Natural killer cell (primary cell): ENCODE measurements at regions not wholly inside any gene's neighbourhood (a gene's known extent, or its start where the extent isn't known, plus 50 kb on each side); places are given as distances from the start of the nearest gene placed in this dataset.

Experiments used
- ATAC-seq, 3 donors: fragments of 150-1000 bp in 2 of 3; fragments of 200-7000 bp in 1 of 3; cut with Tn5 transposase; 1 replicate in 1 of 3; 2 replicates in 2 of 3; pipeline ENCODE4 v1.10.0; 2021; ENCODE audit warnings: mild to moderate bottlenecking in 2 of 3, moderate library complexity in 2 of 3
- DNase-seq, 2 donors: peaks; one replicate each; pipeline versions ENCODE4 v3.0.0 to v3.0.0-alpha.2; 2013 to 2021; ENCODE audit warnings: mixed read lengths in 1 of 2
- H3K27ac ChIP-seq: one replicate; pipeline ENCODE4 v1.5.1; 2013; ENCODE audit warnings: mild to moderate bottlenecking, low read length
- H3K27me3 ChIP-seq: one replicate; pipeline ENCODE4 v1.6.1; 2013; ENCODE audit warnings: low read length; ENCODE audit not compliant: control insufficient read depth, insufficient read depth
- H3K36me3 ChIP-seq: one replicate; pipeline ENCODE4 v1.6.1; 2013; ENCODE audit warnings: low read length; ENCODE audit not compliant: control insufficient read depth, insufficient read depth
- H3K4me1 ChIP-seq: one replicate; pipeline ENCODE4 v1.6.1; 2013; ENCODE audit warnings: low read length; ENCODE audit not compliant: control insufficient read depth, insufficient read depth
- H3K4me3 ChIP-seq: one replicate; pipeline ENCODE4 v1.5.1; 2013; ENCODE audit warnings: low read length
- H3K9me3 ChIP-seq: one replicate; pipeline ENCODE4 v1.6.1; 2013; ENCODE audit warnings: low read length; ENCODE audit not compliant: control insufficient read depth, insufficient read depth
- H3K27ac Mint-ChIP-seq, 2 donors: one replicate each; pipeline ENCODE4 v1.8.0; 2022; ENCODE audit warnings: mild to moderate bottlenecking in 2 of 2, mixed read lengths in 2 of 2, moderate library complexity in 1 of 2
- H3K27me3 Mint-ChIP-seq, 2 donors: one replicate each; pipeline ENCODE4 v1.8.0; 2022; ENCODE audit warnings: low read depth in 2 of 2, mixed read lengths in 2 of 2
- H3K36me3 Mint-ChIP-seq: one replicate; pipeline ENCODE4 v1.8.0; 2022; ENCODE audit warnings: mixed read lengths
- H3K4me1 Mint-ChIP-seq, 2 donors: one replicate each; pipeline ENCODE4 v1.8.0; 2022; ENCODE audit warnings: mixed read lengths in 2 of 2
- H3K4me3 Mint-ChIP-seq: one replicate; pipeline ENCODE4 v1.8.0; 2022; ENCODE audit warnings: mild to moderate bottlenecking, moderate library complexity, mixed read lengths
- H3K9me3 Mint-ChIP-seq, 2 donors: one replicate each; pipeline ENCODE4 v1.8.0; 2022; ENCODE audit warnings: mixed read lengths in 2 of 2
- CTCF ChIP-seq: fragments of 200-600 bp; IDR thresholded peaks from one replicate; pipeline ENCODE4 v1.8.0; 2022; ENCODE audit warnings: antibody characterized with exemption
- WGBS: methylation state at CpG from one replicate; pipeline ENCODE4 v1.1.7; 2013; ENCODE audit warnings: missing lambda C conversion rate; ENCODE audit not compliant: insufficient coverage; 5-methylcytosine and 5-hydroxymethylcytosine counted together
- intact Hi-C: fragments of 100-400 bp; cut with micrococcal nuclease; formaldehyde crosslinking; loops from one replicate; pipeline ENCODE4 v1.14.2; 2022

GRCh38 chr6:37551867-37552266 is 52.2 kb upstream of the CCDC167 start:
- Histone ChIP-seq H3K9me3 (no peaks in the 10 kb centered on the region), H3K4me3 (no peak overlapping the region), H3K36me3 (no peaks in the 10 kb centered on the region), H3K4me1 (peaks cover 42% of the 10 kb centered on the region), H3K27me3 (no peaks in the 10 kb centered on the region), H3K27ac (no peak overlapping the region)
- WGBS: 55% methylated on average over 9 of the region's 10 CpGs
- peaks cover 0 to 6% of the 10 kb centered on the region in 2 donors for H3K27me3 Mint-ChIP-seq
- no peaks in the 10 kb centered on the region for H3K36me3 Mint-ChIP-seq
- TF ChIP-seq CTCF: no peak
- H3K4me3 Mint-ChIP-seq: no peak overlapping the region
- peaks cover 32 to 36% of the 10 kb centered on the region in 2 donors for H3K4me1 Mint-ChIP-seq
- intact Hi-C loops: no loop called here
- no peak overlapping the region for H3K27ac Mint-ChIP-seq
- DNase-seq (no peak), ATAC-seq (no peak)
- no peaks in the 10 kb centered on the region for H3K9me3 Mint-ChIP-seq

- no peak for TF ChIP-seq CTCF
- Histone ChIP-seq H3K27me3 (no peaks in the 10 kb centered on the region), H3K9me3 (no peaks in the 10 kb centered on the region), H3K4me1 (peaks cover 46% of the 10 kb centered on the region), H3K27ac (no peak overlapping the region), H3K36me3 (no peaks in the 10 kb centered on the region), H3K4me3 (no peak overlapping the region)
- H3K9me3 Mint-ChIP-seq: no peaks in the 10 kb centered on the region
- 61% methylated on average over 3 of the region's 3 CpGs for WGBS
- ATAC-seq (no peak), DNase-seq (no peak)
- peaks cover 0 to 6% of the 10 kb centered on the region in 2 donors for H3K27me3 Mint-ChIP-seq
- intact Hi-C loops: no loop called here
- no peak overlapping the region for H3K27ac Mint-ChIP-seq
- peaks cover 32 to 38% of the 10 kb centered on the region in 2 donors for H3K4me1 Mint-ChIP-seq
- no peaks in the 10 kb centered on the region for H3K36me3 Mint-ChIP-seq
- H3K4me3 Mint-ChIP-seq: no peak overlapping the region
These were observed 51.8 kb upstream of the CCDC167 start for GRCh38 chr6:37551446-37551845.

DNA sequence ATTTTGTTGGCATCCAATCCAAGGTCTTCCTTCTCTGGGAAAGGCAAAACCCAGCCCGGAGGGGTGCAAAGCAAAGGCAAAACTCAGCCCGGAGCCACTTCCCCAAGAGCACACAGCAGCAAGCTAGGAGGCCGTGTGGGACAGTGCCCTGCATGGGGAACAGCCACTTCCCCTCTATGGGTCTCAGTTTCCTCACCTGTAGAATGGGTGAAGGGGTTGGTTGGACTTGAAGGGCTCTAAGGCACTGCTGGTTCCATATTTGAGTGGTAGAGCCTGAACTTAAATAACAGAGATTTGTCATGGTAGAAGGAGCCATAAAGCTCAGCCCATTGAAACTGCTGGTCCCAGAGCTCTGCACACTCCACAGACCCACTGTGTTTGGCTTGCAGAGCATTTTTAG is 51.3 kb upstream of the CCDC167 start:
- H3K36me3 ChIP-seq: no peaks in the 10 kb centered on the region
- no peak for DNase-seq
- H3K27me3 ChIP-seq: no peaks in the 10 kb centered on the region
- H3K4me3 ChIP-seq: no peak overlapping the region
- intact Hi-C loops: no loop called here
- Mint-ChIP-seq H3K36me3 (no peaks in the 10 kb centered on the region), H3K27ac (no peak overlapping the region), H3K27me3 (peaks cover 0 to 6% of the 10 kb centered on the region in 2 donors), H3K9me3 (no peaks in the 10 kb centered on the region), H3K4me1 (peaks cover 32 to 42% of the 10 kb centered on the region in 2 donors), H3K4me3 (no peak overlapping the region)
- peaks cover 51% of the 10 kb centered on the region for H3K4me1 ChIP-seq
- WGBS: 63% methylated on average over 3 of the region's 3 CpGs
- no peak for ATAC-seq
- TF ChIP-seq CTCF: no peak
- no peaks in the 10 kb centered on the region for H3K9me3 ChIP-seq
- no peak overlapping the region for H3K27ac ChIP-seq

- Histone ChIP-seq H3K9me3 (no peaks in the 10 kb centered on the region), H3K4me3 (no peak overlapping the region), H3K36me3 (no peaks in the 10 kb centered on the region), H3K4me1 (peaks cover 52% of the 10 kb centered on the region), H3K27me3 (no peaks in the 10 kb centered on the region), H3K27ac (no peak overlapping the region)
- intact Hi-C loops: no loop called here
- H3K36me3 Mint-ChIP-seq: no peaks in the 10 kb centered on the region
- ATAC-seq (no peak), DNase-seq (no peak)
- no peak for TF ChIP-seq CTCF
- no peak overlapping the region for H3K4me3 Mint-ChIP-seq
- no peaks in the 10 kb centered on the region for H3K9me3 Mint-ChIP-seq
- H3K27me3 Mint-ChIP-seq: peaks cover 0 to under 1% of the 10 kb centered on the region in 2 donors
- no peak overlapping the region for H3K27ac Mint-ChIP-seq
- H3K4me1 Mint-ChIP-seq: peaks cover 32 to 39% of the 10 kb centered on the region in 2 donors
- 87% methylated on average over 12 of the region's 12 CpGs for WGBS
These were observed 50.6 kb upstream of the CCDC167 start for GRCh38 chr6:37550191-37550831.
